Renal cortical epithelial cell (primary cell): ENCODE measurements at regions not wholly inside any gene's neighbourhood (a gene's known extent, or its start where the extent isn't known, plus 50 kb on each side); places are given as distances from the start of the nearest gene placed in this dataset.
"Not testable (repeated sequence)": the region's sequence is repeated elsewhere in the genome, so short reads cannot be mapped to it uniquely, and the experiment has no call there.

Source experiments
- DNase-seq: peaks from one replicate; pipeline ENCODE4 v3.0.0-alpha.2; 2011; ENCODE audit warnings: low read depth

DNA sequence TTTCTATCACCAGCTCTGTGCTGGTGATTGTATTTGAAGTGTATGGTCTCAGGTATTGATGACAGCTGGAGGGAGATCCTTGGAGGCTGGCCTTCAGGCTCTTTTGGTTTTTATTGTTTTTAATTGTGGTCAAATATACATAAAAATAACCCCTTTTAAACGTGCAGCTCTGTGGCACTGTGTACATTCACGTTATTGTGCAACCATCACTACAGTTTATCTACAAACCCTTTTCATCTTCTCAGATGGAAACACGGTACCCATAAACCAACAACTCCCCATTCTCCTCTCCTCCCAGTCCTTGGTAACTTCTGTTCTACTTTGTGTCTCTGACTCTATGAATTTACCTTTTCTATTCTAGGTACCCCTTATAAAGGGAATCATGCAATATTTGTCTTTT, 79.3 kb upstream of the ATP8B1 start:
- no peak for DNase-seq

DNA sequence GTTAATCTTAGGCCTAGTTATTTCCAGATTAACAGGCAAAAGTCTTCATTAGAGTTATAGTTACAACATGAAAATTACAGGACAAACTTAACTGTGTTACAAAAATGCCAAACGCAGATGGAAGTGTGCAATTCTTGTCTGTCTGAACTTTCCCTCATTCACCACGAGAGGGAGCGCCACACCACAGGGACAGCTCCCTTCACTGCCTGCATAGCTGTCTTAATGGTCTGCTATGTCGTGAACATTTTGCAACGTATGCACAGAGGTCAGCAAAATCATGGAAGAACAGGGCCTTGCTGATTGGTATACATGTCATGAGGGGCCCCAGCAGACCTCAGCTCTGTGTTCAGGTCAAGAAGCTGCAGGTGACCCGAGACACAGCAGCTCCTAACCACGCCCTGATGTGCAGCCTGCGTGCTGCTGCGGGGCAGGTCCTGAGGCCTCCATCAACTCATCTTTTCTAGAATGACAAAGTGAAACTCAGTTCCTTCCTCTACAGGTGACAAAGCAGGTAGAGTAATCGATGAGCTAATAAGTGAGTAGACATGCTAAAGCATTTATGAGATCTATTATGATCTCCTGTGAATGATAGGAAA, 78.8 kb upstream of the ATP8B1 start:
- peak; percentile 70 for DNase-seq

DNA sequence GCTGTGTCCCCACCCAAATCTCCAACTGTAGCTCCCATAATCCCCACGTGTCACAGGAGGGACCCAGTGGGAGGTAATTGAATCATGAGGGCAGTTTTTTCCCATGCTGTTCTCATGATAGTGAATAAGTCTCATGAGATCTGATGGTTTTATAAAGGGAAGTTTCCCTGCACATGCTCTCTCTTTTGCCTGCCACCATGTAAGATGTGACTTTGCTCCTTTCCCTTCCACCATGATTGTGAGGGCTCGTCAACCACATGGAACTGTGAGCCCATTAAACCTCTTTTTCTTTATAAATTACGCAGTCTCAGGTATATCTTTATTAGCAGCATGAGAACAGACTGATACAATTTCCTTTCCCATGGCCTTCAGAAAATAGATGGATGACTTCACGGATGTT, 76.8 kb upstream of the ATP8B1 start:
- not testable (repeated sequence) for DNase-seq

DNA sequence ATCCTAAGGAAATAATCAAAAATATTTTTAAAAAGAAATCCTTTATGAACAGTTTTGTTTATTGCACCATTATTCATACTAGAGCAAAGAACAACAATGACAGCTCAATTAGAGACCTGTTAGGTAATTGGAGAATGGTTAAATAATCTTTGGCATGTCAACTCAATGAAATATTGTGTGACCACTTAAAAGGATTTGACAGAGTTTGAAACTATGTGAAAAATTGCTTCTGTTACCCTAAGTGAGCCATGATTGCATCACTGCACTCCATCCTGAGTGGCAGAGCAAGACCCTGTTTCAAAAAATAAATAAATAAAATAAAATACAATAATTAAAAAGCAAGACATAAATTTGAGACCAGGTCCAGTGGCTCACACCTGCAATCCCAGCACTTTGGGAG, 66.1 kb upstream of the ATP8B1 start:
- DNase-seq, result no peak

DNA sequence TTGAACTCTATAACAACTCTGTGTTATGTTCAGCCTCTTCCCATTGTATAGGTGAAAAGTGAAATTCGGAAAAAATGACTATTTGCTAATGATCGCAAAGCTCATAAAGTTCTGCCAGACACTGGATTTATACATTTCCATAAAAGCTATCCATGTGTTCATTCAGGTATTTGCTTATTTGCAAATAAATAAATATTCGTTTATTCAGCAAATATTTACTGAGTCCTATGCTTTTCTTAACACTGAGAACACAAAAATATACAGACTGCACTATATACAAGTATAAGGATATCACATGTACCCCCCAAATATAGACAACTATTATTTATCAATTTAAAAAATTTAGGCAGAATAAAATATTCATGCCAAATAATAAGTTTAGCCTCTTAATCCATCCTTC, 63.2 kb upstream of the ATP8B1 start:
- no peak for DNase-seq

DNA sequence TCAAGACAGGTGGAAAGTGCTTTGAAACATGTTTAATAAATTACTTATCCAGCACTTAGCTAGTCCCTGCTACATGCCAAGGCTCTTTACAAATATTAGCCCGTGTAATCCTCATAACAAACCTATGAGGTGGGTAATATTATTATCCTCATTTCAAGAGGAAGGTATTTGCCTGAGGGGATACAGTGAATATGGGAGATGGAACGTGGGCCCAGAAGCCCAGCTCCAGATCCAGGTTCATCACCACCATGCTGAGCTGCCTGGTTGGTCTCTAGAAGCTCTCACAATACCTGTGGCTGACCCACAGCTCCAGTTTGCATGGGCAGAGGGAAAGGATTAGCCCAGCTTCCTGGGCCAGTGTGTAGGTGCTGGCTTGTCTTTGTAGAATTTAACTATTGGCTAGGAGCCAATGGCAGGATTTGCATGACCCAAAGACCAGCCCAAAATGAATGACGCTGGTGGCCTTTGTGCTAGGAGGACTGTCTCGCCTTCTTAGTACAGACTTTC, 61.6 kb upstream of the ATP8B1 start:
- no peak for DNase-seq

DNA sequence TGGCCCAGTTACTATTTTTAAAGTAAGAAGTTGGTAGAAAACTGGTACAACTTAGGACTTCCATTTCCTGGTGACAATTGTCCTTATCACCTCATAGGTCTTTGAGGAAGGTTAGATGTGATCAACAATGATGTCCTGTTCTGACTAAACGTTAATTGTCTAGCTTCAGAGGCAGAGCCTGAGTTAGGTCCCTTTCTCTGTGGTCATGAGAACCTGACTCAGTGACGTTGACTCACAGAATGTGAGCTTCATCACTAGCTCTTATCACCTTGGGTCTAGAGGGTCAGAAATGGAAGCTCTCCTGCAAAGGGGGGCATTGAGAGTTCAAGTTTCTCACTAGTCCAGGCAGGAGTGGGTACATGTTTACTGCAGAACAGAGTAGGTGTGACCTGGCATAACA, 60.6 kb upstream of the ATP8B1 start:
- no peak for DNase-seq

DNA sequence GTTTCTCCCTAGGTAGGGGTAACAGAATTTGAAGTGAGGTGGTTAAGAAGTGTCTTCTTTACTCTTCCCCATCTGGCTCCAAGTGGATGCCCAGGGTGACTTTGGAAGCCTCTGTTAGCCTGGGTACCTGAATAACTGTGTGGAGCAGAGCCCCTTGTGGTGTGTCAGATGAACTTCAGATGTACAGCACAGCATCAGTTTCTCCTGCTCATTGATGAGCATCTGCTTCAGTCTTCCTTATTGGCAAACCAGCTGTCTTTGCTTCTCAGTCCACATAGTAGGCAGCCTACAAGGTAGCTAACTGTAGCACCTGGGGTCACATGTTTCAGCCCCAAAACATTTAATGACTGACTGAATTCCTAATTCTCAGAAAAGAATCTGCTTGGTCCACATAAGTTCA, 56.2 kb upstream of the ATP8B1 start:
- peak; percentile 33 for DNase-seq

DNA sequence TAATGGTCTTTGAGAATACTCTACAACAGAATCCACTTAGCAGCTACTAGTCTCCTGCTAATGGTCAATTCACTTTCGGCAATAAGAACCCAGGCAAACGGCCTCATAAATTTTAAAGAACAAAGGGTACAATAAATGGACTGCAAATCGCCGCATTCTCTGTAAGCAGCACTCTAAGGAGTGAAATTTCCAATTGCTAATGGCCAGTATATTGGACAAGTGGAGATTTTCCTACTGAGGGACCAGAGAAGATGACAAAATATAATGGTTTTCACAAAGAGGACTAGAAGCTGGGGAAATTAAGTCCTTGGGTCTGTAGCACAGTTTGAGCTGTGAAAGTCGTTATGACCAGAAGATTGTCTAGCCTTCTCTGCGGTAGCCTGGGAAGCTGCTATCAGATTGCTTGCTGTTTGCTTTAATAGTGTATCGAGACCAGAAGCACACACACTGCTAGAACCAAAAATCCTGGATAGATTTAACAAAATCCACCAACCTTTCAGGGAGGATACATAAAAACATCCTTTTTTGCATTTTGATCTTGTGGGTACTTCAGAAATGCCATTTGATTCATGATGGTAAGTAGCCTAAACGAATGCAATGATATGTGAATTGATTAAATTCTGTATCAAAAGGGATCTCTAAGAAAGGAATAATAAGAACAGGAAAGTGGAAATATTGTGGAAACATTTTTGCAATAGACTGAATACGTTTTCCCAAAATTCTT, 53.6 kb upstream of the ATP8B1 start:
- no peak for DNase-seq

DNA sequence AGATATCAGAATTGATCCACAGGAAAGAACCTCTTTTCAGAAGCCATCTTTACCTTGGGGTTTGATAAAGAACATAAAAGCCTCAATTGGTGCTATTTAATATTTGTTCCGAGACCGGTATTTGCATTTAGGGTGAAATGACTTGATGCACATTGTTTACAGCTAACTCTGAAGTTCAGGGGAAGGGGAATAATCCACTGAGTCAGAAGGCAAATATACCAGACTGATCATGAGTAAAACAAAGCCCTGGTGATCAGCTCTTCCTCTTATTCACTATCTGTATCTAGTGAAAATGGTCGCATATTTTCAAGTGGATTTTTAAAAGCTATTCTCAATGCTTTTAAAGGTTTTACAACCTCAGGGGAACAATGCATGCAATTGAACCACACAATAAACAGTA, 53.0 kb upstream of the ATP8B1 start:
- no peak for DNase-seq

DNA sequence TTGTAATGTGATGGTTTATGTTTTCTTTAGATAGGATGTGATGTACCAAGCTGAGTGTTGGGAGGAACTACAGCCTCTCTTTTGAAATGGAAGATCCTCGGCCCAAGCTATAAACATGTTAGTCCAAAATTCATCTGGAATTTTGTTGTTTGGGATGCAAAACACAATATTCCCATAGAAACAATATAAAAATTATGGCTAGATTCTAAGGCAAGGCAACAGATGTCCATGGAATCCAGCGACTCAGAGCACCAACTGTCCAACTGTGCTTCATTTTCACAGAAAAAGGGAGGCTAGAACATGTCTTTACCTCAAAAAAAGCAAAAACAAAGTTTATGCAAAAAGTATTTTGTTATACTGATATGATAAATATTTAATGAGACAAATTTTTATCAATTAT, 52.4 kb upstream of the ATP8B1 start:
- no peak for DNase-seq

DNA sequence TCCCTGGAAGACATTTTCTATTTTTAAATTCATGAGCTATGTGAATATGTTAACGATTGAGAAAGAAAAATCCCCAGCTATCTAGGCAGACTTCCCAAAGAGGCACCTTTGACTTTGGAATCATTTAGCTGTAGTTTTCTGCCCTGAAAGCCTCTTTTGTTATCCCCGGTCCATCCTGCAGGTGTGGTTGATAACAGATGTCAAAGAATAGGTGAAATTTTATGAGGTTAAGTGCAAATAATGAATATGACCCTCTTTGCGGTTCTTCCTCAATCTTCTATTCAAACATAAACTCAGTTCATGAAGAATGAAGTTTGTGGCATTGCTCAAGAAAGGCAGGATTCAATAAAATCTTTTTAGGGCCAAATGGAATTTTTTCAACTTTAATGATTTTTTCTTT, 51.6 kb upstream of the ATP8B1 start:
- DNase-seq, result no peak

DNA sequence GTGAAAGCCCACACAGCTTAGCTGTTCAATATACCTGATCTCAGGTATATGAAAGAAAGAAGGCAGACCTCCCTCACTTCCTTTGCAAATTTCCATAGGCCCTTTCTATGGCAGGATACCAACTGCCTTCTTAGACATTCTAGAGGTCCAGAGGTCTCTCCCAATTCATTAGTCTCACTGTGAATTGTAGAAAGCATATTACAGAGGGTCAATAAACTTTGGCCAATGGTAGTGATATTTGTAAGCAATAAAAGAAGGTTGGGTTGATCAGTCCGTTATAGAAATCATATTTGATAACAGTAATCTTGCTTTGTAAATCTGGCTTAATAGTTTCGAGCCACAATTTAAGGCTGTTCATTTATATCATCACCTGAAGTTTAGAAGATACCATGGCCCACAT, 50.7 kb upstream of the ATP8B1 start:
- DNase-seq, result no peak

DNA sequence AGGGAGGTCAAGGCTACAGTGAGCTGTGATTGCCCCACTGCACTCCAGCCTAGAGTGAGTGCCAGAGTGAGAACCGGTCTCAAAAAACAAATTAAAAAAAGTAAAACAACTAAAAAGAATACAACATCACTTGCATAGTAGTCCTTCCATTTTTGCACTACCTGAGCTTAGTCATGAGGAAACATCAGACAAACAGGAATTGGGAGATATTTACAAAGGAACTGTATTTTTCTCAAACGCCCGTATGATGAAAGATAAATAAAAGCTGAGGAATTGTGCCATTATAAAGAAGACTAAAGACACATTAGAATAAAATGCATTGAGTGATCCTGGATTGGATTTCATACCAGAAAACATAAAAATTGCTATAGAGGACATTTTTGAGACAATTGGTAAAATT, 50.0 kb upstream of the ATP8B1 start:
- DNase-seq, result no peak
